Muscle layer of colon (tissue), 2 donors: ENCODE measurements at regions not wholly inside any gene's neighbourhood (a gene's known extent, or its start where the extent isn't known, plus 50 kb on each side); places are given as distances from the start of the nearest gene placed in this dataset.

ENCODE experiments used
- H3K27ac ChIP-seq: one replicate; pipeline ENCODE4 v1.7.0; 2013; ENCODE audit warnings: low read depth, mild to moderate bottlenecking, low read length, moderate library complexity
- H3K27me3 ChIP-seq, 2 donors: one replicate each; pipeline ENCODE4 v1.7.0; 2013; ENCODE audit warnings: low read length in 2 of 2, mild to moderate bottlenecking in 2 of 2; ENCODE audit not compliant: insufficient read depth in 2 of 2, control insufficient read depth in 1 of 2
- H3K36me3 ChIP-seq: one replicate; pipeline ENCODE4 v1.7.0; 2013; ENCODE audit warnings: mild to moderate bottlenecking, low read length; ENCODE audit not compliant: insufficient read depth
- H3K4me1 ChIP-seq: one replicate; pipeline ENCODE4 v1.7.0; 2013; ENCODE audit warnings: mild to moderate bottlenecking, low read length; ENCODE audit not compliant: insufficient read depth
- H3K4me3 ChIP-seq, 2 donors: one replicate each; pipeline ENCODE4 v1.7.0; 2013; ENCODE audit warnings: low read length in 2 of 2, low read depth in 1 of 2, mild to moderate bottlenecking in 1 of 2, moderate library complexity in 1 of 2
- H3K9ac ChIP-seq: one replicate; pipeline ENCODE4 v1.7.0; 2013; ENCODE audit warnings: low read length
- H3K9me3 ChIP-seq: one replicate; pipeline ENCODE4 v1.7.0; 2013; ENCODE audit warnings: mild to moderate bottlenecking, low read length
- donor health status: abdominal sarcoma.
- donor health status: Adenocarcinoma of cecum.

DNA sequence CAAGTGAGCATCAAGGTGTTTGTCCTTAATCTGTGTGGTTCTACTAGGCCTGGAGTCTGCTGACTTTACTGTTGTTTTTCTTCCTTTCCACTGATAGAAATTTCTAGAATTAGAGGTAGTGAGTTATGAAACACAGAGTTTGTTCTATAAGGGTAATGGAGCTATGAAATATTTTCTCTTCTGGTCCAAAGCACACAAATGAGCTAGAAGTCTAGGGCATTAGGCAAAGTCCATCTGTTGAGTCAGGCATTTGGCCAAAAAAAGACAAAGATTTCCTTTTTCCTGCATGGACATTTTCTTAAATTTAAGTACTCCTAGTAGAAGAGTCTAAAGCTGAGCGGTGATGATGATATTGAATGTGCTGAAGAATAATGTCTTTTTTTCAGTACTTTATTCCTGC lies 174.3 kb upstream of the STXBP5 start:
- no peaks in the 10 kb centered on the region for H3K4me1 ChIP-seq
- H3K4me3 ChIP-seq: no peak overlapping the region
- H3K27ac ChIP-seq: no peak overlapping the region
- no peaks in the 10 kb centered on the region for H3K36me3 ChIP-seq
- H3K9ac ChIP-seq: no peak overlapping the region
- no peaks in the 10 kb centered on the region for H3K27me3 ChIP-seq
- no peaks in the 10 kb centered on the region for H3K9me3 ChIP-seq

DNA sequence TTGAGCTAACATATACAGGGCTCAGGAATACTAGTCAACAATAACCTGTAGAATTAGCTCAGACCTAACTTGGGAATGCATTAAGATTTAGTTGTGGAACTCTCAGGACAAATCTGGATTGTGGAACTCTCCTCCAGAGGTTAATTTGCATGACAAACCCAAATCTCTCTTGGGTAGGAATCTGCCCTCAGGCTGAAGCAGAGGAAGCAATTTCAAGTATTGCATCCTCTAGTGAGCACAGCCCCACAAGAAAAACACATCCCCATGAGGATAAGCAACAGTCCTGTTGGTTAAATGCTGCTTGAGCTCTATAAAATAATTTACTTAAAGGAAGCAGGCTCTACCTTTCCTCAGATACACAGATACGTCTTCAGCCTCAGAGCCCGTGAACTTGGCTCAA lies 170.9 kb upstream of the STXBP5 start:
- H3K9me3 ChIP-seq: no peaks in the 10 kb centered on the region
- no peak overlapping the region for H3K9ac ChIP-seq
- no peaks in the 10 kb centered on the region for H3K4me1 ChIP-seq
- H3K27me3 ChIP-seq: no peaks in the 10 kb centered on the region
- no peaks in the 10 kb centered on the region for H3K36me3 ChIP-seq
- no peak overlapping the region for H3K27ac ChIP-seq
- H3K4me3 ChIP-seq: no peak overlapping the region

DNA sequence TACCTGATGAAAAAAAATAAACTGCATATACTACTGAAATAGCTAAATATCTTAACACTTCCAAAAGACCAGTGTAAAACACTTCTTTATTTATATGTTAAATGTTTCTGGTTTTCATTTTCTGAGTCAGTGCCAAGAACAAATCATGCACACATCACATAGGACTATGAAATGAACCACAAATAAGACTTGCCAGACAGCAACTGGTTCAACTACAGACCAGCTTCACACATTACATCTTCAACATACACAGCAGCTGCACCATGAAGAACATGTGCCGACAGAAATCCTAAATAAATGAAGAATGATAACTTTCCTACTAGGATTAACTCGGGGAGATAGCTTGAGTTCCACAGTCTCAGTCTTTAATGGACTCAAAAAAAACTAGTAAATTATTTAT lies 168.3 kb upstream of the STXBP5 start:
- Histone ChIP-seq H3K27me3 (no peaks in the 10 kb centered on the region), H3K4me1 (no peaks in the 10 kb centered on the region), H3K27ac (no peak overlapping the region), H3K9me3 (no peaks in the 10 kb centered on the region), H3K9ac (no peak overlapping the region), H3K4me3 (no peak overlapping the region), H3K36me3 (no peaks in the 10 kb centered on the region)

DNA sequence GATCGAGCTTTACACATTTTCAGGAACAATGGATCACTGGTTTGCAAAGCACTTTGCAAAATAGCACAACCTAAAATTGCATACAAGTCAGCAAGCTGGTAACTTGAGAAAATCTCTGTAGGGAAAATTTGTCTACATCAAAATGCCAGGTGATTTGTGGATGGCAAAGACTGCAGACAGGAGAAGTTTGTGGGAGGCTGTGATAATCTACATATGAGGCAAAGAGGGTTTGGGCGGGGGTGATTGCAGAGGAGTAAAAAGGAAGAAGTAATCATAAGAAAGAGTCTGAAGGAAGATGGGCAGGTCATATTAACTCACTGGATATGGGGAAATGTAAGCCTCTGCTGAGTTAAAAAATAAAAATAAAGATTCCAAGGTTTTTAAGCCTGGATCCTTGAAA lies 166.3 kb upstream of the STXBP5 start:
- Histone ChIP-seq H3K27me3 (no peaks in the 10 kb centered on the region), H3K36me3 (no peaks in the 10 kb centered on the region), H3K9me3 (no peaks in the 10 kb centered on the region), H3K27ac (no peak overlapping the region), H3K9ac (no peak overlapping the region), H3K4me3 (no peak overlapping the region), H3K4me1 (no peaks in the 10 kb centered on the region)

DNA sequence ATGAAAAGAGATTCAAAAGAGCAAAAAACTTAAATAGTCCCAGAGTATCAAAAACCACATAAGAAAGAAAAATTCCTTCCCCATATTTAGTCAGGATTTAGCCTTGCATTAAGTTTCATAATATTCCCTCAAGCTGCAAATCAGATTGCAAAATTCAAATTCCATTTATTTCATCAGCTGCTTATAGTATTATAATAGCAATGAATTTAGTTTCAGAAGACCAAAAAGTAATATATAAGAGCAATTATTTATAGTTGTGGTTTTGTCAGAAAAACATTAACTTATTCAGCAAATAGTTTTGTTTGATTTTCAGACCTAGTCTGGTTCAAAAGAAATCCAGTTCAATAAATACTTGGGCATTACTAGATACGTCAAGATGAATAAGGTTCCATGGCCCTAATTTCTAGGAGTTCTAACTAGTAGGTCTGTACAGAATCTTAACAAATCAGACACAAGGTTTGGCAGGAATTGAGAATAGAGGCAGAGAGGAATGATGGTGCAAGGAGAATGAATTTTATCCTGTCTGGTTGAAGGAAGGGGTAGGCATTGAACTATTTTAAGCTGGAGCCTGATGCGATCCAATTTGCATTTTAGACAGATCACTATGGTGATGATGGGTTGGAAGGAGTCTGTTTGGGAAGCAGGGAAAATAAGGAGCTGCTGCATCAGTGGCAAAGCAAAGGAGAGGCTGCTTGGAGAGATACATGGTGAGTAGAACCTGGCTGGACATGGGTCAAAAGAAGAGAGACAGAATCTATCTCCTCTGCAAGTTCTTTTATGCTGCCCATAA lies 163.9 kb upstream of the STXBP5 start:
- Histone ChIP-seq H3K27me3 (no peaks in the 10 kb centered on the region), H3K27ac (no peak overlapping the region), H3K4me1 (no peaks in the 10 kb centered on the region), H3K9ac (no peak overlapping the region), H3K9me3 (peaks cover 7% of the 10 kb centered on the region), H3K36me3 (no peaks in the 10 kb centered on the region), H3K4me3 (no peak overlapping the region)

DNA sequence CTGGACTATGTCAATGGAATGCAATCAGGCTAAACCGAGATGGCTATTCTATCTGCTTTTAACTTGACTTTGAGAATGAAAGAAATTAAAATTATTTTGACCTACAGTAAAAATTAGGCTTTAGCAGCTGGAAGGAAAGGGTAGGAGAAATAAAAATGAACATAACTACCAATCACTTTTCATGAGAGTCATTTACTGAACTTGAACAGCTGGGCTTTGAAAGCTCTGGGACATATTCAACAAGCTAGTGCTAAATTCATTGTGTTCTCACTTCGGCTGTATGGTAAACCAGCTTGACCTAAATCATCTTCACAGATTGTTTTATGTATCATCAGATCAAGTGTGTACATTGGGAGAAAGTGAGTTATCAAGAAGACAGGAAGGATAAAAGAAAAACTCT lies 161.5 kb upstream of the STXBP5 start:
- no peaks in the 10 kb centered on the region for H3K36me3 ChIP-seq
- peaks cover 7% of the 10 kb centered on the region for H3K9me3 ChIP-seq
- no peaks in the 10 kb centered on the region for H3K27me3 ChIP-seq
- no peak overlapping the region for H3K4me3 ChIP-seq
- H3K9ac ChIP-seq: no peak overlapping the region
- H3K27ac ChIP-seq: no peak overlapping the region
- no peaks in the 10 kb centered on the region for H3K4me1 ChIP-seq

DNA sequence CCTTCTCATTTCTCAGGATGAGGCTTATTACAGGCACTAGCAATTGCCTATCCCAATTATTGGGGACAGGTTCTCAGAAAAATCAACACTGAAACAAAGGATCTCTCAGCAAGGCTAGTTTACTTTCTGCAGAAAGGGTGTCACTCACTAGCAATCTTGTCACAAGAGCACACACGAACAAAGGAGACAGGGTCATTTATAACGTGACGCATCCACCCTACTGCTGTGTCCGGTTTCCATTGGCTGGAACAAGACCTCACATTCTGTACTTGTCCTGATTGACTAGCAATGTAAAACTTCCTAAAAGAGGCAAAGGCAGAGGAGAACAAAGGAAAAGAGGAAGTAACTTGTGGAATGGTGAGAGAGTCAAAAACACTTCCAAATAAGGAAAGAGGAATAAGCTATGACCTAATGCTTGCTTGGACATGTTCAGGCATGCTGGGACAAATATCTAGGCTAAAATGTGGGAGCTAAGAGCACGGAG lies 160.2 kb upstream of the STXBP5 start:
- H3K27ac ChIP-seq: no peak overlapping the region
- no peak overlapping the region for H3K9ac ChIP-seq
- H3K27me3 ChIP-seq: no peaks in the 10 kb centered on the region
- H3K4me3 ChIP-seq: no peak overlapping the region
- no peaks in the 10 kb centered on the region for H3K4me1 ChIP-seq
- H3K9me3 ChIP-seq: peaks cover 7% of the 10 kb centered on the region
- H3K36me3 ChIP-seq: no peaks in the 10 kb centered on the region

DNA sequence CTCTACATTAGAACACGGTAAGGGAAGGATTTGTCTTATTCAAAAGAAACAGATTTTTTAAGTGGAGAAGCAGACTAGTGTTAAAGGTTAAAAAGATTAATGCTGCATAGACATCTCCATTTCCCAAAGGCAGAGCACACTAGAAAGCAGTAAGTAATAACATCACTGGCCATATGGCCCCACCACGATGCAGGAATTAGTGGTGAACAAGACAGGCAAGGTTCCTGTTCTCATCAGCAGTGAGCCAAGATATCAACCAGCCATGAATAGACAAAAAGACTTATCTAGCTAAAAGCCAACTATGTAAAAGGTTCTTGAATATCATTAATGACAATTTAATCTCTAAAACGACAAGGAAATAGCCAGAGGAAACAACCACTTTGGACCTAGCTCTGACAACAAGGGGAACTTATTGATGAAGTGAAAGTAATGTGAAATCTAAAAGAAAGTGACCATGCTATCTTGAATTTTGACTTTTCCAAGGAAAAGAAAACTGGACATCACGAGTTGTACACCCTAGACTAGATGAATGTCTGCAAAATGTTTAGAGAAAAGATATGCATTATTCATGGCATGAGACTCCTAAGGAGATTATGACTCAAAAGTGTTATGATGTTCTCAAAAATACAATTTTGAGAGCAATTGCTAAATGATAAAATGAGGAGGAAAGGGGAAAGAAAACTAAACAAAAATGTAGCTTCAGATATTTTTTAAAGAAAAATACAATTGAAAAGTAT lies 157.9 kb upstream of the STXBP5 start:
- Histone ChIP-seq H3K27me3 (no peaks in the 10 kb centered on the region), H3K9me3 (peaks cover 7% of the 10 kb centered on the region), H3K4me1 (no peaks in the 10 kb centered on the region), H3K9ac (no peak overlapping the region), H3K36me3 (no peaks in the 10 kb centered on the region), H3K27ac (no peak overlapping the region), H3K4me3 (no peak overlapping the region)

DNA sequence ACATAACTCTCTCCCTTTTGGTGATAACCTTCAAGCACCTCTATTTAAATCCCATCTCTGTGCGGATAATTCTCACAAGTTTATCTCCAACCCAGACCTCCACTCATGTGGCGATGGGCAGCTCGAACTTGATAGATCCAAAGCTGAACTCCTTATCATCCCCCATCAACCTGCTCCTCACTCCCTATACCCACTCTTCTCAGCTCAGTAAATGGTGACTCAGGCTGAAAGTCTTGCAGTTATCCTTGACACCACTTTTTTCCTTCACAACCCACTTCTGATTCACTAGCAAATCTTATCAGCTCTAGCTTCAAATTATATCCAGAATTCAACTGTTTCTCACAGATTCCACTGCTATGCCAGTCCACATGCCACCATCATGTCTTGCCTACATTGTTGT lies 155.3 kb upstream of the STXBP5 start:
- no peaks in the 10 kb centered on the region for H3K36me3 ChIP-seq
- H3K4me1 ChIP-seq: no peaks in the 10 kb centered on the region
- no peaks in the 10 kb centered on the region for H3K27me3 ChIP-seq
- H3K9me3 ChIP-seq: peaks cover 4% of the 10 kb centered on the region
- H3K9ac ChIP-seq: no peak overlapping the region
- no peak overlapping the region for H3K27ac ChIP-seq
- no peak overlapping the region for H3K4me3 ChIP-seq

DNA sequence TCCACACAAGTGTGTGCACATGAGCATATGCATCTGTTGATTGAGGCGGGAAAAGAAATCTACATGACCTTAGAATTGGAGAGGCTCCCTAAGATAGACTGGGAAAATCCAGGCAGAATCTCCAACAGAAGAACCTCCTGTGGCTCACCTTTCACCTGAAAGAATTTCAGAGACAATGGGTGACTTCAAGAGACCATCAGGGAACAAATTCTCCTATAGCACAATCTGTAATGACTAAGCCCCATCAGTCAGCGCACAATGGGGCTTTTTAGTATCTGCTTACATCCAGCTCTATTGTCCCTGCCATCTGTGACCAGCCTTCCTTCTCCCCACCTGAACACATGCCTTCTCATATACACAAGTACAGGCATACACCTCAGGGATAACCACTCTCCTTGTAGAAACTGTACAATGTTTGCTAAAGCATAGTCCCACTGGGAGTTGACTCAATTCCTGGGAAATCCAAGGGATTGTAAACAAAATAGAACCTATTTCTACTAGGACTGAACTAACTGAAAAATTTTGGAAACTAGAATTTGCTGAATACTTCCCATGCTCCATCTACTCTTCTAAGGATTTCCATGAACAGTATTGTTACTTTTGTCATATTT lies 150.8 kb upstream of the STXBP5 start:
- Histone ChIP-seq H3K4me1 (no peaks in the 10 kb centered on the region), H3K9me3 (no peaks in the 10 kb centered on the region), H3K36me3 (no peaks in the 10 kb centered on the region), H3K9ac (no peak overlapping the region), H3K4me3 (no peak overlapping the region), H3K27ac (no peak overlapping the region), H3K27me3 (no peaks in the 10 kb centered on the region)

DNA sequence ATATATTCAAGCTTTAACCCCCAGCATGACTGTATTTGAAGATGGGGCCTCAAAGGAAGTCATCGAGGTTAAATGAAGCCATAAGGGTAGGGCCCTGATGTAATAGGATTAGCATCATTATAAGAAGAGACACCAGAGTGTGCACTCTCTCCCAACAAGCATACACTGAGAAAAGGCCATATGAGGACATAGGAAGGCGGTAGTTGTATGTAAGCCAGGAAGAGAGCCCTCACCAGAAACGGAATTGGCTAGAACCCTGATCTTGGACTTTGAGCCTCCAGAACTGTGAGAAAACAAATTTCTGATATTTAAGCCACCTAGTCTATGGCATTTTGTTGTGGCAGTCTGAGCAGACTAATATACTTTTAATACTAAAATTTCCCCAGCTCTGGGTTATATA lies 150.1 kb upstream of the STXBP5 start:
- Histone ChIP-seq H3K4me1 (no peaks in the 10 kb centered on the region), H3K9ac (no peak overlapping the region), H3K9me3 (no peaks in the 10 kb centered on the region), H3K4me3 (no peak overlapping the region), H3K27me3 (no peaks in the 10 kb centered on the region), H3K27ac (no peak overlapping the region), H3K36me3 (no peaks in the 10 kb centered on the region)
